GM19463 (cell line): ENCODE measurements at regions not wholly inside any gene's neighbourhood (a gene's known extent, or its start where the extent isn't known, plus 50 kb on each side); places are given as distances from the start of the nearest gene placed in this dataset.

Source experiments
- ATAC-seq: cut with Tn5 transposase; IDR thresholded peaks from one replicate; pipeline ENCODE4 v1.9.1; 2021; ENCODE audit warnings: mild to moderate bottlenecking, moderate library complexity; ENCODE audit not compliant: unreplicated experiment

GRCh38 chr3:78402720-78403119, 1362.8 kb downstream of the ROBO2 start:
- ATAC-seq: no peak

- no peak for ATAC-seq
Measured at GRCh38 chr3:78405745-78406144, 1362.1 kb downstream of the ROBO1 start.

- ATAC-seq: no peak
Measured at GRCh38 chr3:78406396-78406795, 1361.4 kb downstream of the ROBO1 start.

- ATAC-seq: no peak
Measured at GRCh38 chr3:78410077-78410476, 1357.7 kb downstream of the ROBO1 start.

- no peak for ATAC-seq
Measured at GRCh38 chr3:78414261-78414660, 1353.5 kb downstream of the ROBO1 start.

- ATAC-seq: no peak
Measured at GRCh38 chr3:78420611-78421010, 1347.2 kb downstream of the ROBO1 start.

- no peak for ATAC-seq
Measured at GRCh38 chr3:78421247-78421966, 1346.4 kb downstream of the ROBO1 start.

GRCh38 chr3:78424656-78425055, 1343.1 kb downstream of the ROBO1 start:
- ATAC-seq: no peak

GRCh38 chr3:78426454-78426853, 1341.3 kb downstream of the ROBO1 start:
- ATAC-seq: no peak

GRCh38 chr3:78427303-78427702, 1340.5 kb downstream of the ROBO1 start:
- ATAC-seq: no peak

GRCh38 chr3:78430741-78431140, 1337.1 kb downstream of the ROBO1 start:
- ATAC-seq: no peak

GRCh38 chr3:78434801-78435200, 1333.0 kb downstream of the ROBO1 start:
- no peak for ATAC-seq

- ATAC-seq: no peak
Measured at GRCh38 chr3:78455166-78455565, 1312.6 kb downstream of the ROBO1 start.

GRCh38 chr3:78455712-78456433, 1311.9 kb downstream of the ROBO1 start:
- no peak for ATAC-seq

- no peak for ATAC-seq
Measured at GRCh38 chr3:78459796-78460195, 1308.0 kb downstream of the ROBO1 start.

GRCh38 chr3:78462021-78462420, 1305.8 kb downstream of the ROBO1 start:
- no peak for ATAC-seq

- no peak for ATAC-seq
Measured at GRCh38 chr3:78476076-78476475, 1291.7 kb downstream of the ROBO1 start.

- ATAC-seq: no peak
Measured at GRCh38 chr3:78481050-78481449, 1286.7 kb downstream of the ROBO1 start.

- no peak for ATAC-seq
Measured at GRCh38 chr3:78483090-78483489, 1284.7 kb downstream of the ROBO1 start.

- no peak for ATAC-seq
Measured at GRCh38 chr3:78494851-78495250, 1272.9 kb downstream of the ROBO1 start.

GRCh38 chr3:78495301-78495700, 1272.5 kb downstream of the ROBO1 start:
- ATAC-seq: no peak

- no peak for ATAC-seq
Measured at GRCh38 chr3:78496501-78496900, 1271.3 kb downstream of the ROBO1 start.
